Ecto neural progenitor cell (in vitro differentiated cells): ENCODE measurements at regions not wholly inside any gene's neighbourhood (a gene's known extent, or its start where the extent isn't known, plus 50 kb on each side); places are given as distances from the start of the nearest gene placed in this dataset.
A peak's percentile ranks its signal among the peaks of the same experiment; 100 is the strongest.

Experiments used
- DNase-seq: peaks from one replicate; pipeline ENCODE4 v3.0.0-alpha.2; 2018; ENCODE audit warnings: low spot score

DNA sequence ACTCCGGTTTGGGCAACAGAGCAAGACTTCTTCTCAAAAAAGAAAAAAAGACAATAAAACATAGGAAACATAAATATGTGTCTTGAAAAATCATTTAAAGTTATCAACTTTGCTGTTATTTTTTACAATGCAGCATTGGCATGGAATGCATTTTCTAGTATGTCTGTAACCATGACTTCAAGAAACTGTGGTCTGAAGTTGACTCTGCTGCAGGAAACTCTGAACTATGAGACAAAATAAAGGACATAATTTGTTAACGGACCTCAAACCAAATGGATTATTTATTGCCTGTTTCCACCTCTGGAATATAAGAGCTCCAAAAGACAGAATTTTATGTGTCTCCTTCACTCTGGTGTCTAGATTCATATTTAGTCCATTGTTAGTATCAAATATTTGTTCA lies 79.1 kb downstream of the TRIB2 start:
- DNase-seq = no peak

DNA sequence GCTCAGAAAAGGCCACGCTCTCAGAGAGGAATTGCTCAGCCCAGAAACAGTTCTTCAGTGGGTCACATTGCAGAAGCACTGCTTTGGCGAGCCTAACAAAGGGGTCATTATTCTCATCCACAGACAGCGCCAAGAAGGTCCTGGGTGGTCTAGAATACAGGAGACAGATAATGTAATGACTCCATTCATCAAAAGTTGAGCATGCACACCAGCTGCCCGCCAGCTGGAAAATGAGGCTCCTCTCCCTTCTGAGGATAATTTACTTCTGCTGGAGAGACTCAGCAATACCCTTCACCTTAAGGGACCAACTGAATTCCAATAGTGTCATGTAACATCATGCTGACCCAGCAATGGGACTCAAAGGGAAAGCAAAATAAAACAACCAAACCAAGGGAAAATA lies 79.9 kb downstream of the TRIB2 start:
- peak; percentile 47 for DNase-seq

DNA sequence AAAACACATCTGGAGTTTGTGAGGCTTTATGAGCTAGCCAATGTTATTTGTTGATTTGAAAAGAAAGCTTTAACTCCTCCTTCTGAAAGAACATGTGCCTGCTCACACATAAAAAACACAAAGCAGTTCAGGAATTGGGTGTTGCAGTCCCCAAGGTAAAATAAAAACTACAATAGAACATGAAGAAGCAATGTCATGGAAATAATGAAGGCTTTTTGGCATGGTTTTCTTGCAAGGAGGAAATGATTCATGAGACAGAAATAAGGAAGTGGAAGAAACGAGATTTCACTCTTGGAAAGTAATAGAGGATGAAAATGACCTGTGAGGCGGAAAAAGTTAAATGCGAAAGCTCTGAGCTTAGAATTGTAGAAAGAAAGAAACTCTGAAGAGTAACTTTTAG lies 81.1 kb downstream of the TRIB2 start:
- no peak for DNase-seq

DNA sequence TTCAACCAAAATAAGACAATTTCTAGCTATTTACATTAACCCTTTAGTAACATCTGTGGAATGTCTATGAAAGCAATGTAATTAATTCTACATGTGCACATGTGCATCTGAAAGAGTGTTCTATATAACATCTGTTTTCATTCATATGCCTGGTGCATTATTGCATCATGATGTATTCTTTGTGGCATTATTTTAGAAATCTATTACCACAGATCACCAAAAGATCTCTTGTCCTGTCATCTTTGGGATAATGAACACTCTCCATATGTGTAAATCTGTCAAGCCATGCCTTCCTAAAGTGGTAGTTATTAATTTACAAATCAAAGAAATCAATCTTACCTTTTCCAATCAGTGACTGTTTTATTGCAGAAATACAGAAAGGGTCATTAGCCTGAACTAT lies 86.9 kb downstream of the TRIB2 start:
- no peak for DNase-seq

DNA sequence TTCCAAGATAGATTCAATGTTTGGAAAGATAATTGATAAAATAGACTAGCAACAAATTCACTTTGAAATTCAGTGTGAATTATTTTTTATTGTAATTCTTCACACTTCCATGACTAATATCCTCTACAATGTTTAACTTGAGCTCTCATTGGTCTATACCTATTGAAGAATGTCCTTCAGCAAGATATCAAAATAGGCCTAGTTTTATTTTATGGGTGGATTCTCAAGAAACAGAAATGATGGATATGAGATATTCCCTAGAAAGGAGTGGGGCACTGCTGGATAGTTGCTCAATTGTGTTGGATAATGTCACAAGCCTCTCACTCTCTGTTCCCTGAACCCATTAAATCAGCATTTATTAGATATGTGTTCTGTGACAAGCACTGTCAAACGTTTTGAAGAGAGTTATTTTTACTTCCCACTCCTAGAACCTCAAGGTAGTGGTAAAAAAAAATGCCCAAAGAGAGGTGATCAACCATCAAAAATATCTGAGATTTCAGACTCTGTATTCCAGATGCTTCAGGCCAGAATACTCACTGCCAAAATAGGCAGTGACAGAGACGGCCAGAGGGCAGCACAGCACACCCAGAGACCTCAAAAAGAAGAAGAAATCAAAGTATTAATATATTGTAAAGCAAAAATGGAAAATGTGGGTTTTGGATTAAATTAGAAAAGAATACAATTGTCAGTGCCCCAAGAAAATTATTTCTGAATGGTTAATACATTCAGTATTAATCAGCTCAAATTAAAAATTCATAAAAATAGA lies 87.5 kb downstream of the TRIB2 start:
- DNase-seq = no peak

DNA sequence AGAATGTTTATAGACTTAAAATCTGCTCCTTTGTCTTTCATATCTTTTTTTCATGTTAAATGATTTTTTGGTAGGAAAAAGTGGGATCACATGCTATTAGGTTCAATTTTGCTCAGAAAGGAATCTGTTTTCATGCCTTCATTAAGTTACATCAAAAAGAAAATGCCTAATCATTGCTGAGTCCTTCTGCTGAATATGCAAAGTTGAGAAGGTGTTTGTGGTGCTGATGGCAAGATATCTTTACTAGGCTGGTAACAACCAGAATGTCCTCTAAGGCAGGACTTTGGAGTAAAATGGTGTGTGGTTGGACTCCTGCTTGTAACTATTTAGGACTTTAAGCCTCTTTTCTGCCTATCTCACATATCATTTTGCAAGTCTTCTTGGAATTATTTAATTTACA lies 88.3 kb downstream of the TRIB2 start:
- DNase-seq = no peak

DNA sequence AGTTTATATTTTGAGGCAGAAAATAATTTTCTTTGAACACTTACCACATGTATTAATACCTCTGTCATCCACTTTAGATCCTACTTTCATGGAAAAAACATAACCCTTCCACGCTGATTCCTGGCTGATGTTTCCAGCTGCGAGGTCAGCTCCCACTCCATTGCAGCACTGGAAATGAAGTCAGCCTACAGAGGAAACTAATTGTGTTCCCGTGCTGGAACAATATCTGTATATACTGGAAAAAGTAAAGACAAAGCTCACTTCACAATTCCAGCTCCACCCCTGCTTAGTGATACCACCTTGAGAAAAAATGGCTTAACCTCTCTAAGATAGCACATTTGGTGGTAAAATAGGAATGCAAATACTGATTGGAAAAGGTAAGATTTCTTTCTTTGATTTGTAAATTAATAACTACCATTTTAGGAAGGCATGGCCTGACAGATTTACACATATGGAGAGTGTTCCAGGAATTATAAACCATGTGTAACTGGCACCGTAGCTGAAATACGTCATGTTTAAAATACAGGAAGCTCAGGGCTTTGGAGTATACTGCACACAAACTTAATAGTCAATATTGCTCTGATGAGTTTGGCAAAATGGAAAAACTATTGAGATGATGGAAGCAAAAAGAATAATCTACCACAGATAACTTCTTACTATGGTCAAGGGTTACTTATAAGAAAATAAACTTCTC lies 90.0 kb downstream of the TRIB2 start:
- DNase-seq = no peak

DNA sequence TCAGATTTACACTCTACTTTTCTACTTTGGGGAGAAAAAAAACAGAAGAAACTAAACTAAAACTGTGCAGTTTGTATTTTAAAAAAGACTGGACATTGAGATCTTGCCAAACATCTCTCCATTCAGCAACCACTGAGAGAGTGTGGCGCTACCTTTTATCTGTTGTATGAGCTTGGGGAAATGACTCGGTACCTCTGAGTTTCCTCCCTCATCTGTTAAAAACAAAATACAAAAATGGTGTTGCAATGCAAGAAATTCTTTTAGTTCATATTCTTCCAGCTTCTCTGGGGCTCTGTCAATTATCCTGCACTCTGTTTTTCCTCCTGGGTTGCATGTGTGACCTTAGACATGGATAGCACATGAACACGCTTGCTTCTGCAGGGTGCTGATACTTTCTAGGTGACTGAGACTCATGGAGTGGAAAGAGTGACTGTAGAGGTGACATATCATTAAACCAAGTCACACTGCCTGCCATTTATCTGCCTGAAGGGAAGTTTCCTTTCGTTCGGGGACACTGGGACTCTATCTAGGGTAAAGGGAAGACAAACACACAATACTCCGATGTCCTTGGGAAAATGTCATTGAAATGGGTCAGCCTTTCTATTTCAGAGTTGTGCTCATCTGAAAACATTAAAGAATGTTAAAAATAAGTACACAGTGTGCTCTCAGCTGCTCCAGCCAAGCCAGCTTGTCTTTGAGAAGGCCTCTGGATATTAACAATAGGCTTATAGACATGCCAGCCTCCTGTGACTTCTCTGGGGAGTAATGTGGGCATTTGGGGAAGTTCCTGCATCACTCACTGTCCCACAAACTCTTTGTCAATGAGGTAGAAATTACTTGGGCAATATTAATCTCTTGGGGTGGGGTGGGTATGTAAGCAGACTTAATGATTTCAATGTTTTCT lies 91.4 kb downstream of the TRIB2 start:
- no peak for DNase-seq

DNA sequence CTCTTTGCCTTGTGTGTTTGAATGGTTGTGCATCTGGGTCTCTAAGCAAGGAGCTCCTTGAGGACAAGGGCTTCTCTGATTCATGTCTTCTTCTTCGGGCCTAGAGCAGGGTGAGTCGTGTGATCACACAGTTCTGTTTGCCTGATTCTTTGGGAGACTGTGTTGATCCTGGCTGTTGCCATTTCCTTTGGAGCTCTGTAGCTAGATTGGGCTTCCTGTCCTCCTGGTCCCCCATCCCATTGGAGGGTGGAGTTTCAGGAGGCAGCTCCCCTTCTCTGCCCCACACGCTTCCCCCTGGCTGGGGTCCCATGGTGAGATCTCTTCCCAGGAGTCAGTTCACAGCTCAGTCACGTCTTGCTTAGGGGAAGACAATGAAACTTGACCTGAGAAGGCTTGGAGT lies 92.8 kb downstream of the TRIB2 start:
- DNase-seq = no peak

DNA sequence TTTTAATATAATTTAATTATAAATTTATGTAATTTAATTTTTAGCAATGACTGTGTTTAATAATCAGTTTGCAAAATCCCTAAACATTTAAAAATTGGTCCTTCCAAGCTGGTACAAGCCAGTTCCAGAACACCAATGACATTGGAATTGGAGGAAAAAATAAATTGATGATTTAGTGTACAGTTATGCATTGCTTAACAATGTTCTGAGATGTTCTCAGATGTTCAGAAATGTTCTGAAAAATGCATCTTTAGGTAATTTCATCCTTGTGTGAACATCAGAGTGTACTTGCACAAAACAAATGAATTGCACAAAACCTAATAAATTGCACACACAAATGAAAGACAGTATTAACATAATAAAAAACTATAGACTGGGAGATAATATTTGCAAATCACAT lies 95.2 kb downstream of the TRIB2 start:
- no peak for DNase-seq

DNA sequence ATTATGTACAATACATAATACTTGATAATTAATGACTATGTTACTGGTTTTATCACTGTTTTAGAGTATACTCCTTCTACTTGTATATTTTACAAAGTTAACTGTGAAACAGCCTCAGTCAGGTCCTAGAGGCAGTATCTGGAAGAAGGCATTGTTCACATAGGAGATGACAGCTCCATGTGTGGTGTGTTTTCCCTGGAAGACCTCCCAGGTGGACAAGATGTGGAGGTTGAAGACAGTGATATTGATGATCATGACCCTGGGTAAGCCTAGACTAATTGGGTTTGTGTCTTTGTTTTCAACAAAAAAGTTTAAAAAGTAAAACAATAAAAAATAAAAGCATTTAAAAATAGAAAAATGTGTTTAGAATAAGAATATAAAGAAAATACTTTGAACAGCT lies 96.4 kb downstream of the TRIB2 start:
- DNase-seq = no peak

DNA sequence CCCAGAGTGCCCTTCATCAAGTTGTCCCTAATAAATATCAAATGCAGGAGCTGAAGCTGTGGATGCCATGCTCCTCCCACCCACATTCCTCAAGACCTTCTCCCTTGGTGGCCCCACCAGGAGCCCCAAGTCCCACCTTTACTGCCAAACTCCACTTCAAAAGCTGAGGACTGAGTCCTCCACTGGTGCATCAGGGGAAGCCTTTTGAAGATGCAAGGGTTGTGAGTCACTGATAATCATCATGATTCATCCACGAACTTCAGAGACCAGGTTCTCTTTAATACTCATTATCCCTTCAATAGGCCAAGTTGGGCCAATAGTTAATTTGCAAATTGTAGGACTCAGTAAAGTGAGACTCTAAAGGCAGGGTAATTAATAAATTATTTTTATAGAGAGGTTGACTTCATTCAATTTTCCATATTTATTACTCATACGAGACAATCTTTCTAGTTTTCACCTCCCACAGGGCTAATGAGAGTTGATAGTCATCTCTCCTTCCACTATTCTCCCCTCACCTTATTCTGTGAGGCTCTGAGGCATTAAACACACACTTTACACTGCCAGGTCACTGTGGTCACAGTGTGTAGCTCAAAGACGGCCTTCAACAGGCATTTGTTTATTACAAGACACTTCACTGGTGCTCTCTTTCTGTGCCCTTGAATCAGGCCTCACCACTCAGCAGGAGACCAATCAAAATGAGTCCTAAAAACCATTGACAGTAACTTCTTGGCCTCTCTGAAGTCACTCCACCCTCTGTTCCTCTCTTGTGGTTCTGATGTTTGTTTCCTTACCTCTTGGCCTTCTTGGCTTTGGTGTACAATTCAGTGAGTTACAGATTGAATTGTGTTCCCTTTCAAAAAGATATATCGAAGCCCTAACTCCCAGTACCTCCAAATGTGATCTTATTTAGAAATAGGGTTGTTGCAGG lies 99.9 kb downstream of the TRIB2 start:
- no peak for DNase-seq

DNA sequence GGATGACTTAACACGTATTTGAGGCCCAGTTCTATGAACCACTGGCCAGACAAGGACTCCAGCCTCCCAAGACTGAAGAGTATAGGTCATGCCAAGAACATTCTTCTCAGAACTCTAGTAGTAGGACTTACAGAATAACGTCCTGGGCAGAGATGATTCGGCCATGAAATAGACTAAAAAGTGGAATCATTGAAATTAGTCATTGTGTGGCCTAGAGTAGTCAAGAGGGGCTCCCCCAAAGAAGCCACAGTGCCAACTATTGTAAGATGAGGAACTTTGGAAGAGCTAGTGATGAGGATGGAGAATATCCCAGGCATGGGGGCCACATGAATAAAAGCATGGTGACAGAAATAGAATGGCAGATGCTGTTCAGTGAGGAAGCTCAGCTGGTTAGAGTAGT lies 101.1 kb downstream of the TRIB2 start:
- no peak for DNase-seq

DNA sequence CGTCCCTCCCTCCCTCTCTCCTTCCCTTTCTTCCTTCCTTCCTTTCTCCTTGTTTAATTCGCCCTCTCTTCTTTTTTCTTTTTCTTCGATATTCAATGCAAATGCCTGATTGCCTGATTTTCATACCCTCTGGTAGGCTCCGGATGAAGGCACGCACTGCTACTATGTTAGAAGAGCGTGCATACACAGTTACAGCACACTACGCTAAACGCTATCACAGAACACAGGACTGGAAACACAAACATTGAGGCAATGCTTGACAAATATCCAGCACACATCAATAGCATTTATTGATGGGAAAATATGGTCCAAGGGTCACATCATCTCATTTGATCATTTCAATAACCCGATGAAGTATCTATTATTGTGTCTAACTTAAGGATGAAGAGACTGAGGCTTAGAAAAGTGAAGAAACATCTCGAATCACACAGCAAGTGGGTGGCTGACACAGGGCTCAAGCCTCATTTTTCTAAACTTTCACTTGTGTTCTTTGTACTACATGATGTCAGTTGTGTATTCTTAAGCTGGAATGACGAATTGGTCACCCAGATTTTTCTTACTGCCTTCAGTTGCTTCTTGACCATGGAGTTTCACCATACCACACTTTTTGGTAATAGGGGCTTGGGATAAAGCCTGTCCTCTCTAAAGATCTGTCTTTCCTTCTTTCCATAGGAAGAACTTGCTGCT lies 101.8 kb downstream of the TRIB2 start:
- no peak for DNase-seq

DNA sequence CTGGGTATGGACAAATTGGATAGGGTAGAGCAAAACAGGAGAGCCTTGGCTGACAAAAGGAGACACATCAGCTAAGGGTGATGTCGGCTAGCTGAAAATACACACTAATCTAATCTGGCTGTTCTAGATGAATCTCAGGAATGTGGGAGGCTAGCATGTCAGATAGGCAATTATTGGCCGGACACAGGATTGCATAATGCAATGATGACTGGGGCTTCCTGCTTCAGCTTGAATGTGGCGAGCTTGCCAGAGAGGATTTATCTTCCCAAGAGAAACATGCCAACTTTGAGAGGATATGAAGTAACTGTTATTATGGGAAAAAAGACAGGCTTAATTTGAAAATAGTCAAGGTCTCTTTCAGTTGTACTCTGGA lies 102.4 kb downstream of the TRIB2 start:
- DNase-seq = no peak

DNA sequence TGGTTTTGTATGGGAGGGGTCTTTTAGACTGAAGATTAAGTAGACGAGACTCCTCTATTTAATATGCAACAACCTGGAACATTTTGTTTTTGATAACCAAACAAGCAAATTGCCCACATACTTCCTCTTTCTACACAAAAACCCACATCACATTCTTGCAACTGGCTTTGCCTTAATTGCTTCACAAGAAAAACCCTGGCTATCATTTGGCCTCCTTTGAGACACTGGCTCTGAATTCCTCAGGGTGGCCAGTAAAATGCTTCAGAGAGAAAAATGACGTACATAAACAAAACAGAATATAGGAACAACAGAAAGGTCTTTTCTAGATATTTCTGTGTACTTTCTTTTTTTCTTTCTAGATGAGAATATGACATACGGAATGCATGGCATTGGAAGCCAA lies 103.0 kb downstream of the TRIB2 start:
- DNase-seq = no peak

DNA sequence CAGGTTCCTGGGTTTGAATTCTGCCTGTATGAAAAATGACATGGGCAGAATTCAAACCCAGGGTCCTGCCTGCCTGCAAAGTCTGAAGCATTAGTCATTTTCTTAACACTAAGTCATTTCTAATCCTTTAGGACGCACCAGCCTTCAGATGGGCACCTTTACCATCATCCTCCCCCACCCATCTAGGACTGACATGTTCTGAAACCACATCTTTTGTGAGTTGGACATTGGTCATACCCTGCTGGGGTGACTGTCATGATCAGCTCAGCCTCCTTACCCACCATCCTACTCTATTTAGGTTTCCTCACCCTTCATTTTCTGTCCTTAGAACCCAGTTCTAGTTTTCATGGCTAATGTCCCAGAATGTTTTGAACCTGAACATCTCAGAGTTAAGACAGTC lies 104.9 kb downstream of the TRIB2 start:
- no peak for DNase-seq

DNA sequence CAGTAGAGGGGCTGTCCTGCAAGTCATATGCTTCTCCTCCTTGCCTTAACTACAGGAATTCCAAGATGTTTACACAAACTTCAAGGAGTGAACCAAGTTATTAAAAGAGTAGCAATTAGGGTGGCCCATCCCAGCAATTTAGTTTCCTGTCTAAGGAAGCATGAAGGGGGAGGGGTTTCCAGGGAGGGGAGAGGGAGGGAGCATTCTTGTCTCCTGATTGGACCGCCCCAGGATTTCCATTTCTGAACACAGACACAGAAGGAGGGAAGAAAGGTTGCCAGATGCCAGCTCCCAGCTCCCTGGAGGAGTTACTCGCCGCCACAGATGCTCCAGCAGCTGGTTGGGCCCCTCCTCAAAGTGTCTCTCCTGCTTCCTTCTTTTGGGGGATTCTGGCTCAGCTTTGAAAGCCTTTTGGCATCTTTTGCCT lies 107.6 kb downstream of the TRIB2 start:
- DNase-seq = no peak

DNA sequence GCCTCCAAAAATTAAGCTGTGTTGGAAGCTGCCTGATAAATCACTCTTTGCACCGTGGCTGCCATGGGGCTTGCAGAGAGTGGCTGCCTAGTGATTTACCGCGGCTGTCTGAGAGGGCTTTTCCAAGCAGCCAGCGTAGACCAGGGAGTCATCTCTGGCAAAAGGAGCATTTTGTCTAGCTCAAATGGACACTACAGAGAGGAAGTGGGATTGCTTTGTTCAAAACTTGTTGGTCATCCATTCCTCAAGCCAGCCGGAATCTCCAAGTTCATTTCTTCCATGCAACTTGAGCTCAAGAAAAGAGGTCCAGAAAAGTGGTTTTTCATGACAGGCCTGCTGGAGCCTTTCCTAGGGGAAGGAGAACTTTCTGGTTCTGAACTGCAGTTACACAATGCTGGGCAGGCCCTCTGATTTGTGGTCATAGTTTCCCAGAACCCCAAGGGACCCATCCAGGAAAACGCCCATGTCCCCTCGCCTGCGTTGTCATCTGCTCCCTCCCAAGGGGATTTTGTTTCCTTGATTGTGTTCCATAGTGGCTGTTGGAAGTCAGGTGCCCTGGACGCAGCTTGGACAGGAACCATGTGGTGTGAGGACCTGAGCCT lies 108.1 kb downstream of the TRIB2 start:
- no peak for DNase-seq

DNA sequence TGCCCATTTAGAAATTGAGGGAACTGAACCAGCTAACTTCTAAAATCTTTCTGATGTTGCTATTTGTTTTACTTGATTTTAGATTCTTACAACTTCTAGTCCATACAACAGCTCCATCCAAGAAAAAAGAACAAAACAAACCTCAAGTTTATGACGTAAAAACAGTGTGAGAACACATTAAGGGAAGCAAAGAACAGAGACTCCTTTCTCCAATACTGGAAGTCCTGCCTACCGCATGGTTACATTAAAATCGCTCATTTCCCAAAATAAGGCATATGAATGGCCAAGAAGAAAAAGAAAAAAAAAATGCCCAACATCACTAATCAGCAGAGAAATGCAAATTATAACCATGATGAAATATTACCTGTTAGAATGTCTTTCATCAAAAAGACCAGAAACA lies 110.0 kb downstream of the TRIB2 start:
- DNase-seq = no peak

DNA sequence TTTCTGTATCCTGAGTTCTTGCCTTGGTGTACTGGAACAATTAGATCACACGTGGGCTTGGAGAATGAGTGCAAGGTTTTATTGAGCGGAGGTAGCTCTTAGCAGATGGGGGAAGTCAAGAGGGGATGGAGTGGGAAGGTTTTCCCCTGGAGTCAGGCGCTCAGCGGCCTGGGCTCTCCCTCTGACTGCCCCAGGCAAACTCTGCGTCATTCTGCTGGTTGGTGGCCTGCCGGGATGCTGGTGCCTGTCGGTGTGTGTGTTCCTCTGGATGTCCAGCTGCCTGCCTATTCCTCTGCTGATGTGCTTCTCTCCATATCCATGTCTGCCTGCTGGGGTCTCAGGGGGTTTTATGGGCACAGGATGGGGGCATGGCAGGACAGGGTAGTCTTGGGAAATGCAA lies 111.0 kb downstream of the TRIB2 start:
- DNase-seq = no peak
